Colonic mucosa (tissue), 4 donors: ENCODE measurements at regions not wholly inside any gene's neighbourhood (a gene's known extent, or its start where the extent isn't known, plus 50 kb on each side); places are given as distances from the start of the nearest gene placed in this dataset.

Experiments
- DNase-seq: peaks from one replicate; pipeline ENCODE4 v3.0.0-alpha.2; 2020
- H3K27ac ChIP-seq: fragments of 200-600 bp; one replicate; pipeline ENCODE4 v1.8.0; 2021
- H3K27me3 ChIP-seq: fragments of 200-600 bp; one replicate; pipeline ENCODE4 v1.8.0; 2021
- H3K36me3 ChIP-seq: fragments of 200-600 bp; one replicate; pipeline ENCODE4 v1.8.0; 2021
- H3K4me1 ChIP-seq: fragments of 200-600 bp; one replicate; pipeline ENCODE4 v1.8.0; 2021; ENCODE audit warnings: mild to moderate bottlenecking
- H3K4me3 ChIP-seq: fragments of 200-600 bp; one replicate; pipeline ENCODE4 v1.8.0; 2021
- H3K9ac ChIP-seq, 2 donors: one replicate each; pipeline ENCODE4 v1.7.0; 2013; ENCODE audit warnings: control low read depth in 2 of 2, low read depth in 2 of 2, low read length in 2 of 2
- H3K9me3 ChIP-seq: fragments of 200-600 bp; one replicate; pipeline ENCODE4 v1.8.0; 2021
- intact Hi-C: fragments of 100-400 bp; cut with DNase I; formaldehyde crosslinking; loops from one replicate; pipeline ENCODE4 v1.14.1; 2022
- TF ChIP-seq, protein P1 (sequence below): fragments of 200-600 bp; IDR thresholded peaks from one replicate; pipeline ENCODE4 v1.8.0; 2022; ENCODE audit warnings: antibody characterized with exemption, mild to moderate bottlenecking
- donor health status: healthy.
- donor health status: DM: no; HTN: no; CAD: no.
- donor health status: DM: no; HTN: no; CAD: no.

DNA sequence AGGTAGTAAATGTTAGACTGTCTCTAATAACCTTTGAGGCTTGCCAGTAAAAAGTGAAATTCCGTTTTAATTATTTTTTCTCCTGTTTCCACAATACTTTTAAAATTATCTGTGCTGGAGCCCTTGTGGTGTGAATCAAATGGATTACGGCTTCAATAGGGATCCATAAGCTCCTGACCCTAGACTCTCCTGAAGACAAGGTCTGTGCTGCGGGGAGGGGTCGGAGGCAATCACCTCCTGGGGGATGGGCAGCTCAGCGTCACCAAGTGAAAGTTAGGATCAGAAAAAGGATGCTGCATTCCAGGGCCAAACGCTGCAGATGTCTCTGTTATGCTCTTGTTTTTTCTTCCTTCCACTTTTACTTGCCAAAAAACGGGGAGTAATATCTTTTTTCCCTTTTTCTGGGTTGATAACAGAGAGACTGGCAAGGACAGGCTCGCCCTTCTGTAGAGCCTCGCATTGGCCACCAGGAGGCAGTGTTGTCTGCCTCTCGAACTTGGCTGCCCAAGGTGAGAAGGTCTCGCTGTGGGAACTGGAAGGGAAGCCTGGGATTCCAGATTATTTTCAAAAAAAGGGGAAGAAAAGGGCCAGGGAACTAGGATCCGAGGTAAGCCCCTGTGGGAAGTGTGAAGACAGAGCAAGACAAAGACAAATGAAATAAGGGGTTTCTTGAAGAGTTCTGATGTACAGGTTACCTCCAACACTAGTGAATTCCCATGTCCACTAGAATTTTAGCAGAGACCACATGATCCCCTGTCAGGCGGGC, 621.9 kb downstream of the ACTR3B start:
- no peak overlapping the region for H3K27ac ChIP-seq
- no peak overlapping the region for H3K4me3 ChIP-seq
- intact Hi-C loops, result no loop called here
- H3K36me3 ChIP-seq, result no peaks in the 10 kb centered on the region
- H3K4me1 ChIP-seq, result no peaks in the 10 kb centered on the region
- H3K27me3 ChIP-seq, result no peaks in the 10 kb centered on the region
- no peak overlapping the region for H3K9ac ChIP-seq
- no peak for DNase-seq
- no peaks in the 10 kb centered on the region for H3K9me3 ChIP-seq
- TF ChIP-seq, protein P1, sequence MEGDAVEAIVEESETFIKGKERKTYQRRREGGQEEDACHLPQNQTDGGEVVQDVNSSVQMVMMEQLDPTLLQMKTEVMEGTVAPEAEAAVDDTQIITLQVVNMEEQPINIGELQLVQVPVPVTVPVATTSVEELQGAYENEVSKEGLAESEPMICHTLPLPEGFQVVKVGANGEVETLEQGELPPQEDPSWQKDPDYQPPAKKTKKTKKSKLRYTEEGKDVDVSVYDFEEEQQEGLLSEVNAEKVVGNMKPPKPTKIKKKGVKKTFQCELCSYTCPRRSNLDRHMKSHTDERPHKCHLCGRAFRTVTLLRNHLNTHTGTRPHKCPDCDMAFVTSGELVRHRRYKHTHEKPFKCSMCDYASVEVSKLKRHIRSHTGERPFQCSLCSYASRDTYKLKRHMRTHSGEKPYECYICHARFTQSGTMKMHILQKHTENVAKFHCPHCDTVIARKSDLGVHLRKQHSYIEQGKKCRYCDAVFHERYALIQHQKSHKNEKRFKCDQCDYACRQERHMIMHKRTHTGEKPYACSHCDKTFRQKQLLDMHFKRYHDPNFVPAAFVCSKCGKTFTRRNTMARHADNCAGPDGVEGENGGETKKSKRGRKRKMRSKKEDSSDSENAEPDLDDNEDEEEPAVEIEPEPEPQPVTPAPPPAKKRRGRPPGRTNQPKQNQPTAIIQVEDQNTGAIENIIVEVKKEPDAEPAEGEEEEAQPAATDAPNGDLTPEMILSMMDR, result peak; percentile 52

DNA sequence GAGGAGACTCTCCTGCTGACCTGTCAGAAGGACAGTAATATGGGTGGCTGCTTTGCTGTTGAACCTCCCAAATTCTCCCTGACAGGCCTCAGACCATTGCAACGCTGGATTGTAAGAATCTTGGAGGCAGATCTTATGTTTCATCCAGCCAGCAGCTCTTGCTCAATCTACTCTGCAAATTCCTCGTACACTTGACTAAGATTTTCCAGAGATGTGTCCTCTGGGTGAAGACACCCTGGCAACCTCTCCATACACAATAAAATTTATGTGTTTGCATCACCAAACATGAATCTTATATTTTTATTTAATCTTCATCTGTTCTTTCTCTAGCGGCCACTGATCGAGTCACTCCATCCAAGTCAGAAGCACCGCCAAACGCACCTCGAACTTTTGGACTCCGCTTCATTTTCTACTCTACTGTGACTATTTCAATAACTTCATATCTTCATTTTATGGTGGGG, 623.1 kb downstream of the ACTR3B start:
- H3K9ac ChIP-seq, result no peak overlapping the region
- no peak overlapping the region for H3K4me3 ChIP-seq
- H3K4me1 ChIP-seq, result no peaks in the 10 kb centered on the region
- no peaks in the 10 kb centered on the region for H3K36me3 ChIP-seq
- H3K9me3 ChIP-seq, result no peaks in the 10 kb centered on the region
- DNase-seq, result no peak
- TF ChIP-seq, protein P1, result no peak
- intact Hi-C loops, result no loop called here
- no peak overlapping the region for H3K27ac ChIP-seq
- H3K27me3 ChIP-seq, result no peaks in the 10 kb centered on the region

DNA sequence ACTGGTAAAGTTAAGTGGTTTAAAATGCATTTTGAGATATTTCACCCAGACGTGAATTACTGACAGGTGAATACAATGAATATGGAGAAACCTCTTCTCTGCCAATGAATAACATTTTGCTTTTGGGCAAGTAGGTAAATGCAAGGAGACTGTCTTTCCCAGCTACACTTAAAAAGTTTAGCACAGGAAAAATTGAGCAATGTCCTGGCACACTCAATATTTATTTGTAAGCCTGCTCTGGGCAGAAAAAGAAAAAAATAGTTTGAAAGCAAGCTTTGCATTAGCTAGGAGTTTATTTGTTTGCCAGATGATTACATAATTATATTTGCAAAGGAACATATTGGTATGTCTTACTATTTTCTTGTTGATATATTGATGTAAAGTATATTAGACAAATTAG, 624.2 kb downstream of the ACTR3B start:
- DNase-seq, result no peak
- H3K27ac ChIP-seq, result no peak overlapping the region
- TF ChIP-seq, protein P1, result no peak

DNA sequence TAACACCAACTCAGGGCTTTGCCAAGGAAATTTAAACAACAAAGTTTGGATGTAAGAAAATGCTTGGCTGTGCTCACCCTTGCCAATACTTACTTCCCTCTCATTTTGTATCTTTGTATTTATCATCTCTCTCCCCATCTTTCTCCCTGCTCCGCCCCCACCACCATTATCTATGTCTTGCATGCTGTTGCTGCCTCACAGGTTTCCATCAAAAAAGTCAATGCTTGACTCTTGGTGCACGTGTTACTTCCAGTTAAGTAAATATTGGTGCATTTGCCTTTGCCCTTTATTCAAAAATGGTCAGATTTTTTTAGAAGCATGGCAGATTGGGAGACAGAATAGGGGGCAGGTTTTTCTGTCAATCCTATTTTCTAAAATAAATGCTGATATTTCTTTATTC, 626.0 kb downstream of the ACTR3B start:
- intact Hi-C loops, result no loop called here
- DNase-seq, result no peak
- Histone ChIP-seq H3K27ac (no peak overlapping the region), H3K9ac (no peak overlapping the region), H3K9me3 (no peaks in the 10 kb centered on the region), H3K4me1 (no peaks in the 10 kb centered on the region), H3K4me3 (no peak overlapping the region), H3K36me3 (no peaks in the 10 kb centered on the region), H3K27me3 (no peaks in the 10 kb centered on the region)
- TF ChIP-seq, protein P1, result no peak

More for the DNA sequence above, 624.2 kb downstream of the ACTR3B start:
- intact Hi-C loops, result no loop called here
- no peak overlapping the region for H3K9ac ChIP-seq
- H3K27me3 ChIP-seq, result no peaks in the 10 kb centered on the region
- H3K9me3 ChIP-seq, result no peaks in the 10 kb centered on the region
- no peaks in the 10 kb centered on the region for H3K4me1 ChIP-seq
- H3K4me3 ChIP-seq, result no peak overlapping the region
- no peaks in the 10 kb centered on the region for H3K36me3 ChIP-seq

DNA sequence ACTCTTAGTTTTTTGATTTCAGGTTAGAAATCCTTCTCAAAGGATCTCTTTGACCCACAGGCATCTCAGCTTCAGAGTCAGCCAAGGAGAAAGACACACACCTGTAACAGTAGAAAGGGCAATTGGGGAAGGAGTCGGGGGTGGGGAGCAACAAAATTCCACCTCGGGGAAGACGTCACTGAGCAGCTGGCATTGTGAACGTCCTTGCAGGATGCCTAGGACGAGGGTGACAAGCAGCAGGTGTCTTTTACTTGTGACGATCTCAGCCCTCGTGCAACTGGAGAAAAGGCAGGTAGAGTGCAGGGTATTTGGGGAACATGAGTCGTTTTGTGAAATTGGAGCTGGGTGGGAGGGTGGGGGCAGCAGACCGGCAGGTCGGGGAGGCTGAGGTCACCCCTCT, 627.0 kb downstream of the ACTR3B start:
- no peaks in the 10 kb centered on the region for H3K4me1 ChIP-seq
- no peaks in the 10 kb centered on the region for H3K27me3 ChIP-seq
- DNase-seq, result peak; percentile 10
- H3K9ac ChIP-seq, result no peak overlapping the region
- intact Hi-C loops, result no loop called here
- H3K9me3 ChIP-seq, result no peaks in the 10 kb centered on the region
- H3K36me3 ChIP-seq, result no peaks in the 10 kb centered on the region
- H3K27ac ChIP-seq, result no peak overlapping the region
- no peak overlapping the region for H3K4me3 ChIP-seq
- TF ChIP-seq, protein P1, result no peak
